Hypothalamus (tissue), 51 donors: ENCODE measurements at regions not wholly inside any gene's neighbourhood (a gene's known extent, or its start where the extent isn't known, plus 50 kb on each side); places are given as distances from the start of the nearest gene placed in this dataset.
"Not testable (repeated sequence)": the region's sequence is repeated elsewhere in the genome, so short reads cannot be mapped to it uniquely, and the experiment has no call there.

Source experiments
- DNase-seq, 51 donors: peaks; one replicate each; lab custom pipeline; 2025; lab: John Stamatoyannopoulos, UW

DNA sequence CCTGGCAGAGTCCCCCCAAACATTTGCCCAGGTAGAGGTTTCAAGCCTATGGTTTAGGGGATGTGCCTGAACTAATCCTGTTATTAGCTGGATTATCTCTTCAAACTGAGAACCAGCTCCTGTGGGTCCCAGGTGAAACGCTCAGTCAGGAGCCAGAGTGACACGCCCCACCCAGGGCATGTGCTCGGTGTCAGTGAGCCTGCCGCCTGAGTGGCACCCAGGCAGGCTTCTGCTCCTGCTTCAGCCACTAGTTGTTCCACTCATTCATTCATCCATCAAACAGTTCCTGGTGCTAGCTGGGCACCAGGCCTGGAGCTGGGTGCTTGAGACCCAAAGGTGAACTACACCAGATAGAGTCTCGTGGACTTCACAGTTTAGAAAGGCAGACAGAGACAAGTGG, 129.4 kb upstream of the PITX1 start:
- DNase-seq, result no peak

DNA sequence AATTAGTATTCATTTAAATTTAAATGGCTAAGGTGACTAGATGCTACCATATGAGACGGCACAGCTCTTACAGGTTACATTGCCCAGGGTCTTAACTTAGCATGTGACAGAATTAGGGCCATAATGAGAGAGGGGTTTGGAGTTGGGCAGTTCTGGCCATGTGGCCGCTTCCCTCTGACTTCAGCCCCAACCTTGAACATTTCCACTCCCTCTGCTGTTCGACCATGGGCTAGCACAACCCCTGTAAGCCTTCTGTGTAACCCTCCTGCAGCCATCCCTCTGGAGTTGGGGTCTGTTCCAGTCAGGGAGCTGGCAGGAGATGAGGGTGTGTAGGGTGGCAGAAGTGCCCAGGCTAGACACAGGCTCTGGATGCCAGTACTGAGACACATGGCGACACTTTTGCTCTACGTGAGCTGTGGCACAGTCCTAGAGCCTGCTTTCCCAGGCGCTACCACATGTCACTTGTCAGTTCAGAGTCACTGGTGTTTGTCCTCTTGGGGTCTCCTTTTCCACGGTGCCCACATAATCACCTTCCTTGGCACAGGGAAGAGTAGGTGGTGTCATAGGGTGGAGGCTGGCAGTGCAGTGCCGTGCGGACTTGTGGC, 128.7 kb upstream of the PITX1 start:
- no peak for DNase-seq

DNA sequence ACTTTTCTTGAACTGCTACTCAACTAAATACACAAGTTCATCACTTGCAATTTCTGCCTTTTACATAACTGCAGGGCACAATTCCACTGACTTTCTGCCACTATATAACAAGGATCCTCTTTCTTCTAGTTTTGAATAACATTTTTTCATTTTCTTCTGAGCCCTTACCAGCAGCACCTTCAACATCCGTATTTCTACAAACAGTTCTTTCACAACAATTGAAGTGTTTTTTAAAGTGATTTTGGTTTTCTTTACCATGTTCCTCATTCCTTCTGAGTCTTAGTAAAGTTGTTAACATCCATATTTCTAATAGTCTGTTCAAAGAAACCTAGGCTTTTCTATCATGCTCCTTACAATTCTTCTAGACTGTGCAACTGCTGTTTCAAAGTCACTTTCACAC, 127.2 kb upstream of the PITX1 start:
- DNase-seq, result no peak

DNA sequence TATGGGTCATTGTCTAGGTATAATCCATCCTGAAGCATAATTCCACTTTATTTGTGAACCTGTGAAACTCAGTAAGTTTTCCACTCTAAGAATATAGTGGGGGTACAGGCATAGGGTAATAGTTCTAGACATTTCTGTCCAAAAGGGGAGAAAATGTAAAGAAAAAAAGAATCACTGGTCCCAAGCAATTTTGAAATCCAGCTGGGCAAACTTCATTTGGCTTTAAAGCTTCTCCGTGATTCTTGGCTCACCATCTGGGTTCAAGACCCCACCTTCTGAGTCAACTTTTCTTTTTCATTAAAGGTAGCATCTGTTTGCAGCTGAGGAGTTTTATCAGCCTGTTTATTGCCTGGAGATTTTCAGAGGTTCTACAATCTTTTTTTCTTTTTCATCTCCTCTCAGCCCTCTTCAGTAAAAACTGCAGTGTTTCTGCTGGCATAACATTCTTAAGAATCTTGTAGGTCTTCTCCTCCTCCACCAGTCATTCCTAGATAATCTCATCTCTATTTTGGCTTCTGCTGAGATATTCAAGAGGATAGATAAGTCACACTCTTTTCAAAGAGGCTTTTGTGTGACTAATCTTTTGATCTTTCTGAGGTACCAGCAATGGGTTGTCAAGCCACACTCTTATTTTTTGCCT, 126.1 kb upstream of the PITX1 start:
- DNase-seq, result no peak

DNA sequence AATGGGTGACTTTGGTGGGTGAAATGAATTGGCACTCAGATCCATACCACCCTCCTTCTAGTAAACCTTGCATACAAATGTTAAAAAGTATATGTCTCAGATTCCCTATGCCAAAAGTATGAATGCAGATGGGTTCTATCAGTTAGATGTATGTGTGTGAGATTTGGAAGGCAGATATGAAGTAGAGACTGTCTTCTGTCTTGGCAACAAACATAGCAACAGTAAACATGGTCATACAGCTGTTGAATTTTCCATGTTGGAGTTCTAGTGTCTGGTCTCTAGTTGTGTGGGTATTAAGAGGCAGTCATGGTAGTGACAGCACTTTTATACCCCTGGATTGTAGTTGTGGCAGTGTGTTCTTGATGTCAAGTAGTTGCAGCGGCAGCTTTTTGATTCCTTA, 125.6 kb upstream of the PITX1 start:
- DNase-seq, result no peak

DNA sequence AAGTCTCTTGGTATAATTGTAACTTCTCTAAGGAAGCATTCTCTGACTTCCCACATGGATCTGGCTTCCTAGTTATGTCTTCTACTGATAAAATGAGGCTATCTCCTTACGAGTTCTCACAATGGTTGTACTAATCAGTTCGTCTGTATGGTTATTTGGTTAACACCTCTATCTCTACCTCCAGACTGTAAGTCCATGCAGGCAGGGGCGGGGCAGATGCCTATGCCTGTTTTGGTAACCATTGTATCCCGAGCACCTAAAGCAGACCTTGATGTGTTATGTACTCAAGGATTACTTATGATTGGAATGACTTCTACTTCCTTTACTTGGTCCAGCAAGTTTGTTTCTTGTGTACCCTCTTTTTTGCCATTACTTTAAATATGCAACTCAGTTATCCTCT, 125.0 kb upstream of the PITX1 start:
- no peak for DNase-seq

DNA sequence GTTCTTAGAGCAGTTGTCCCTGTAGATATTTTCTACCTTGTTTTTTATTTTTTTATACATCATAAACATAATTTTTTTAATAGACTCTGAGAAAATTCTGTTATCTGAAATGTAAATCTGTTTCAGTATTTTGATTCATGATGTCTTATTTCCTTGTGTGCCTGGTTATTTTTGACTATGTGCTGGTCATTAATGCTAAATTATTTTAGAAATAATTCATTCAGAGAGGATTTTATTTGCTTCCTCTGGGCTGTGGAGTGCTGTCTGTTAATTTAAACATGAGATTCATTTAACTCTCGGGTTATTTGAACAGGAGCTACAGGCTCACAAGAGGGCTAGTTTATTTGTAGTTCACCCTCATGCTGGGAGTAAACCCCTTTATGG, 124.3 kb upstream of the PITX1 start:
- DNase-seq, result no peak

DNA sequence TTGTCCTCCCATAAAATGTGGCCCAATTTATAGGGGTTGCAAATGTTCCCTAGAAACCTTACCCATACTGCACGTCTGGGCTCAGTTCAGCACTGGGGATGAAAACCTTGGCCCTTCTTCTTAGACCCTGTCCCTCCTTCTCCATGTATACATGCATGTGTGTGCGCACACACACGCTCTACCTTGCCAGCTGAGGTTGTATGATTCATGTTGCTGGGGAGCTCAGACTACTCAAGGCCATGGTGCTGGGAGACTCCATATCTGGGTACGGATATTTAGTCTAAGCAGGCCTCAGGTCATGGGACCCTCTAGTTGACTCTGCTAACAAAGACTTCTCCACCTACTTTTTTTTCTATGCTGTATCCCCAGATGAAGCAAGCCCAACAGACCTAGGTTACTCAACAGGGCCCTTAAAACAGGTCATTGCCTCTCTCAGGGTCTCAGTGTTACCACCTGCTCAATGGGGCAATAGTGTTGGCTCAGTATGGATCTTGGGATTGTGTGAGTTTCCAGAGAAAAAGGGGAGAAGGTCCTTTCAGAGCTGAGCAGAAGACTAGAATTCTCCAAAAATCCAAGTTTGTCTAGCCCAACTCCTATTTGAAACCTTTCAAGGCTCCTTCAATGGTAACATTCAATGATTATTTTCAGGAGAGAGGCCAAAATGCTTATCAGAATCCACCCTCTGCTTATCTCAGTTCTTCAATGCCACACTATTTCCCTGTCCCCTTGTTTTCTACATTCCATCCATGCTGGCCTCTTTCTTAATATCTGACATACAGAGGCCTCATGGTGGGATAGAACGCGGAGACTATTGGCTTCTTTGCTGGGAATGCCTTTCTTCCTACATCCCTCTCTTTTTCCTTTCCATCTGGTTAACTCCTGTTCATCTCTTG, 123.6 kb upstream of the PITX1 start:
- DNase-seq, result no peak

DNA sequence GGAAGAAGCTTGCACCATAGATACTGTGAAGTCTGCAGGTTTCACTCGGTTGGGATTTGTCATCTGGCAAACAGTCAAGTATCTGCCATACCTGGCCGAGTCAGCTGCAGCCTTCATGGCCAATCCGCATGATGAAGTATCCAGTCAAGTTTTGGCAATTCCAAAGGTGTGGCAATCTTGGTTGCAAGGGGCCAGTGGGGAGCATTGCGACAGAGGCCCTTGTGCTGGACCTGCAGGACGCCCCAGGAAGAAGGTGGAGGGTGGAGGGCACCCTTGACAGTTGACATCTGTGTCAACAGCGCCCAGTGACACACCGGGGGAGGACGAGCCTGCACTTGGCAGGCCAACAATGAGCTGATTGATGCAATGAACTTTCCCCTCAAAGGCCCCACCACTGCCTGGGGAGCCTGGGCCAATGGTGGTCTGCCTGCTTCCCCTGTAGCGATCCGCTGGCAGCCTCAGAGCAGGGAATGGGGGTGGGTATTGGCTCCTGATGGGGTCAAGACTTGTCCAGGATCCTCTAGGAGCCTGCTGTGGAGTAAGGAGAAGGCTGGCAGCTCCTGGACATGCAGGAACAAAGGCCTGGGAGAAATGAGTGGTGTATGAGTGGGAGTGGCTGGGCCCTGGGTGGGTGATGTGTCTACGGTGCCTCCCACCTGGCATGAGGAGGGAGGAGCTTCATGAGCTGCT, 122.8 kb upstream of the PITX1 start:
- no peak for DNase-seq

DNA sequence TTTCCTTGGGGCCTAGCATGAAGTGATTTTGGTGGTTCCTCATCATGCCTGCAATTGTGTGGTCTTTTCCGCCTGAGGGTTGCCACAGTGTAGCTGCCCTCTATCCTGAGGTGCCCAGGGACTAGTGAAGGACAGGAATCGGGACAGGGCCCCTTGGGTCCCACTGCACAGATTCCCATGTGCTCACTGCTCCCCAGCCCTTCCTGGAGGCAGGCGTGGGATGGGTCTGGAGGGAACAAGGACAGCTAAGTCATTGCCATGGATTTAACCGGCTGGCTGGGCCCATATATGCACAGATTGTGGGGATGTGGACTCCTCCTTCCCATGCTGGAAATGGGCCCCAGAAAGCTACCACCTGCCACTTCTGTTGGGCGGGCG, 122.3 kb upstream of the PITX1 start:
- DNase-seq, result no peak

DNA sequence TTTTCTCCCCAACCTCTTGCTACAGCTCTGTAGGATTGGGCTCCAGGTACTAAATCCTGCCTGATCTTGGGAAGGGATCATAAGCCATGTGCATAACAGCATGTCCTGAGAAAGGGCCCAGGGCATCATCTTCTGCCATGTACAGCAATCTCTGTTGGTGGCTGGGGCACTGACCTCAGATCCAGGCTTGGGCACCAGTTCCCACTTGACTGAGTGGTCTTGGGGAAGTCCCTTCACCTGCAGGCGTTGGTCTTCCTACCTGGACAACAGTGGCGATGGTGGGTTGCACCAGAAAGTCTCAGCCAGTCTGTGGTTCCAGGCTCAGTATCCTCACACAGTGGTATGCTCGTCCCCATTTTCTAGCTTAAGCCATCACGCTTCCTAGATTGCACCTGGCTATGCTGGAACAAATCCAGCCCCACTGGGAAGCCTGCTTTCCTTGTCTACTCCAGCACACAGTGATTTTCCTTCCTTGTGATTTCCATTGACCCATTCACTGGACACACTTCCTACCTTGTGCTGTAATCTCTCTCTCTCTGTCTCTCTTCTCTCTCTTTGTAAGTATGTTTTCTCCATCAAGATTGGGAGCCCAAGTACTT, 121.7 kb upstream of the PITX1 start:
- DNase-seq, result no peak

DNA sequence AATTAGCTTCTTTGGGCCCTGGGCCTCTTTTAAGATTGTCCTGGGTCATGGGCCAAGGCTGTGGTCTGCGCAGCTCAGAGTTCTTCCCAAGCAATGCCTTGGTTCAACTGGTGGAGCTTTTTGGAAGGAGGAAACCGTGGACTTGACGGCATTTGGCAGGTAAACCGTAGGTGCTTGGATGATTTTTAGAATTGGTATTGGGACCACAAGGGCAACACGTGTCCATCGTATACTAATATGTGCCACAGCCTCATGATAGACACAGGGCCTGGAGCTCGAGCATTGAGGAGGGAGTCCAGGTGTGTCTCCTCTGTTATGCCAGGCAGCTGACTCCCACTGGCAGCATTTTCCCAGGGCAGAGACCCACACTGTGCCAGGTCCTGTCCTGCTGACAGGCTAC, 120.9 kb upstream of the PITX1 start:
- DNase-seq, result no peak

DNA sequence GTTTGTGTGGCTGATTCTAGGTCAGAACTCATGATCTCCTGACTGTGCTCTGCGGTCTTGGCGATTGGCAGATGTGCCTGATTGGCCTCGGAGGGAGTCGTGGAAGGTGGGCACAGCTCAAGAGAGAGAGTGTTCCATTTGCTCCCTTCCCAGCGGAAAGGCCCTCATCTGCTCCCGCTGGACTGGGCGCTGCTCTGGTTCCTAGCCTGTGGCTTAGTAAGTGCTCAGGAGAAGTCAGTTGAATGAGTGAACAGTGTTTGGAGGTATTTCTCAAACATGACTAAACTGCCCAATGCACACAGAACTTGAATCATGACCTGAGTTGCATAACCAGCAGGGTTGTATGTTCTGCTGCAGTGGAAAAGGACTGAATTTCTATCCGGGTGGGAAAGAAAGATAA, 120.2 kb upstream of the PITX1 start:
- no peak for DNase-seq

DNA sequence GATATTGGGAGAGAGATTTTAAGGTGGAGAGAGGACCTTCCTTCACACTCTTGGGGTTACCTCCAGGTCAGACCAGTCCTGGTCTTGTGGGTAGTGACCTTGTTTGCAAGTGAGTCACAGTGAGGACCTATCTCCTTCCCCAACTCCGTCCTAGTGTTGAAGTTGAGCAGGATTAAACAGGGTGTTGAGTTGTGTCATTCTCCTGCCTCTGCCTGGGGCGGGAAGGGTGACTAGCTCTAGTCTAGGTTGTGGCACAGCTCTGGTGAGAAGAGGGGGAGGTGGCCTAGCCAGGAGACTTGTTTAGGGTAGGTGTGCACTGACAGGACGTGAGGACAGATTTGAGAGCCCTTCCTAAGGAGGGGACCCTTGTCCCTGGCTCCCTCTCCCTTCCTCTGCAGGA, 119.6 kb upstream of the PITX1 start:
- DNase-seq, result no peak

DNA sequence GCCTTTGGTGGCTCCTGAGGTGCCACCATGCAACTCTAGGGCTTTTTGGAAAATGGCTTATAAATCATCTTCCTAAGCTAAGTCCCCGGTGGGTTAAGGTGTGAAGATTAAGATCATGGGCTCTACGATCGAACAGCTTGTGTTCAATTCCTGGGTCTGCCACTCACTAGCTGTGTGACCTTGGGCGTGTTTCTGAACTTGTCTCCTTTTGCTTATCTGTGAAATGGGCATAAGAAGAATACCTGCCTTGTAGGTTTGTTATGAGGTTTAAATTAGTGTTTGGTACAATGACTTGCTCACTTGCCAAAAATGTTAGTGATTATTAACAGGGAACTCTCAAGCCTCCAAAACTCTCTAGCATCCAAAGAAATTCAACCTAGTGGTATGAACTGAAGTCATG, 119.2 kb upstream of the PITX1 start:
- no peak for DNase-seq

DNA sequence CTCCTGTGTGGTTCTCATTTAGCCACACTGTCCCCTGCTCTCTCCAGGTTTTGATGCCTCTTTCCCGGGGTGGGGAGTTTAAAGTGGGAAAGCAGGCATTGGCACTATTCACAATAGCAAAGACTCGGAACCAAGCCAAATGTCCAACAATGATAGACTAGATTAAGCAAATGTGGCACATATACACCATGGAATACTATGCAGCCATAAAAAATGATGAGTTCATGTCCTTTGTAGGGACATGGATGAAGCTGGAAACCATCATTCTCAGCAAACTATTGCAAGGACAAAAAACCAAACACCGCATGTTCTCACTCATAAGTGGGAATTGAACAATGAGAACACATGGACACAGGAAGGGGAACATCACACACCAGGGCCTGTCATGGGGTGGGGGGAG, 117.6 kb upstream of the PITX1 start:
- DNase-seq, result not testable (repeated sequence)

DNA sequence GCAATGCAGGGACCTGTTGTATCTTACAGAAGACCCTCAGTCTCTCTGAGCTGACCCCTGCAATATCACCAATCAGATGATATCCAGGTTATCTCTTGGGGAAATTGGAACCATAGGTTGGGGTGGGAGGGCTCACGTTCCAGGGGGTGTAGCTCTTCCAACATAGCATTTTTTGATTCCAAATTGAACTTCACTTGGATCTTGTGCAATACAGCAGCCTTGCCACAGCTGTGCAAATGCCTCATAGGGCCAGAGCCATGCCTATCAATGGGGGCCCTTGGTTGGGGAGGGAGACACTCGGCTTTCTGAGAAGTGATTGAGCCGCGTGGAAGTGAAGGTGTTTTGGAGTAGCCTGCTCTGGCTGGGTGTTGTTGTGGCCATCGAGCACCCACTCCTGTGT, 117.2 kb upstream of the PITX1 start:
- no peak for DNase-seq

DNA sequence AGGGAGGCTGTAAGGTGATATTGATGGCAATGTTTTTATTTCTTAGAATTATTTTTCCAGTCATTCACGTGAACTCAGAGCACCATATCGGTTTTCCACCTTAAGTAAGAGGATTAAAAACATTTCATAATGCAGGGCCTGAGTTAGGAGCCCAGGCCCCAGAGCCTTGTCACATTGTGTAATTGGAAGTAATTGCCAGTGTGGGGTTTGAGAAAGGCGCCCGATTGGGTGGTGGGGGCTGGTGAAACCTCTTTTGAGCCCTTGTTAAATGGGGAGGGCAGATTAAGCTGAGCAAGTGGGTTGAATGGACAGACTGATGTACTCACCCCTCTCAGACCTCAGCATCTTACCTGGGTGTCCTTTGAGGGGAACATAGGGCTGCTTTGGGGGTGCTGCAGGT, 116.7 kb upstream of the PITX1 start:
- no peak for DNase-seq

DNA sequence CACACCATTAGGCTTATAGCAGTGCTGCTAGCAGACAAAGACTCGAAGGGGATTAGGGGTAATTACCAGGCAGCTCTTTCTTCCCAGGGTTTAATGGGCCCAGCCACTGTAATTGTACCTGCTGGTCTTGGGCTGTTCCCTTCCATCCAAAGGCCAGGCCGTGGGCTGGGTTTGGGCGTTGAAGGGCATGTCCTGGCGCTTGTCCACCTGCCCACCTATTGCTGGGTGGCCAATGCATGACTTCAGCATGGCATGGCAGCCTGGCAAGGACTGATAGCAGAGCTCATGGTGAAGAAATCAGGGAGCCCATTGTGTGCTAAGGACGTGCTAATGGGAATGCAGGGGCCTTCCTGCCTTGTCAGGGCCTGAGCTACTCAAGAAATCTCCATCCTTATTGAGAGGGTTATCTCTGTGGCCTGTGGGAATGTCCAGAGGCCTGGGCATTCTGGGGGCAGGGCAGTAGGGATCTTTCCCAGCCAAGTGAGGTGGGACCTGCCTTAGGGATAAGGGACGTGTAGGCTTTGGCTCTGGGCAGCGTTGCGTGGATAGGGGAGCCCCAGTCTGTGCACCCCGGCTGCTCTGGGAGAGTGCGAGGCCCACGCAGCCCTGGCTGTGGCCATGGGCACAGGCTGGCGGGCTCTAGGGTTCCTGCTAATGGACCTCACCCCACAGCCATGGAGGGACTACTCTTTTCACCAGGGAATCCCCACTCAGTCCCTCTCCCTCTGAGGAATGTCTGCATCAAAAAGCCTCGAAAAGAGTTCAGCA, 116.1 kb upstream of the PITX1 start:
- DNase-seq, result no peak

DNA sequence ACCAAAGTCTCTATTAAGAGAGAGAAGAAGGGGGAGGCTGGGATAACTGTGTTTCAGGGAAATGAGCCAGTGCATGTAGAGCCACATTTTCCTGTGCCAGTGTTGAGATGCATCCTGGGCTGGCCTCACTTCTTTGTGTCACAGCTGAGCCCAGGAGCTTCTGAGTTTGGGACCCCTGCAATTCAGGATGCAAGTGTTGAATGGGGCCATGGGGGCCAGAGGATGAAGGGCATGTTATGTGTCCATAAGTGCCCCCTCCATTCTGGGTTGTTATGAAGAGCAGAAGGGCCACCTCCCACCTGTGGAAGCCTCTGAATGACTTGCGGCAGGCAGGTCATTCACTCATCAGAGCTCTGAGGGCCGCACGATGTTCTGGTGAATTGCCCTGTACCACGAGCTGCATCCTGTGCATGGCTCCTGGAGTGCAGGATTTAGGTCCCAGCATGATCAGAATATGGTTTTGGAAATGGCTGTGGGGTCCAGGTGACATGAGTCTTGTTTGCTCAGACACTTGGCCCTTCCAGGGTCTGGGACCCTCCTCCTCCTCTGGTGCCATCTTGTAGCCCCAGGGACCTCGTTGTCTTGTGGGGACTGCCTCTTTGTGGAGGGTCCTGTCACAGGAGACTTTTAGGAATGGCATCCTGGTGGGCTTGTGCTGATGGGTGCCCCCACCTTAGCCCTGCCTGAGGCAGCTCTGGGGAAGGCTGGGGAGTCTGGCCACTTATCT, 115.4 kb upstream of the PITX1 start:
- DNase-seq, result no peak
